ENCODE measurements at regions not wholly inside any gene's neighbourhood (a gene's known extent, or its start where the extent isn't known, plus 50 kb on each side); places are given as distances from the start of the nearest gene placed in this dataset.
"Not testable (repeated sequence)": the region's sequence is repeated elsewhere in the genome, so short reads cannot be mapped to it uniquely, and the experiment has no call there.

- DNase-seq, result no peak
These were observed 242.7 kb upstream of the KRR1 start for GRCh38 chr12:75754141-75754540.

GRCh38 chr12:75751769-75752471 is 240.5 kb upstream of the KRR1 start:
- DNase-seq, result no peak

- DNase-seq, result no peak
These were observed 239.4 kb upstream of the KRR1 start for GRCh38 chr12:75750716-75751306.

DNA sequence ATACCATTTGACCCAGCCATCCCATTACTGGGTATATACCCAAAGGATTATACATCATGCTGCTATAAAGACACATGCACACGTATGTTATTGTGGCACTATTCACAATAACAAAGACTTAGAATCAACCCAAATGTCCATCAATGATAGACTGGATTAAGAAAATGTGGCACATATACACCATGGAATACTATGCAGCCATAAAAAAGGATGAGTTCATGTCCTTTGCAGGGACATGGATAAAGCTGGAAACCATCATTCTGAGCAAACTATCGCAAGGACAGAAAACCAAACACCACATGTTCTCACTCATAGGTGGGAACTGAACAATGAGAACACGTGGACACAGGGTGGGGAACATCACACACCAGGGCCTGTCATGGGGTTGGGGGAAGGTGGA is 237.6 kb upstream of the KRR1 start:
- not testable (repeated sequence) for DNase-seq

DNA sequence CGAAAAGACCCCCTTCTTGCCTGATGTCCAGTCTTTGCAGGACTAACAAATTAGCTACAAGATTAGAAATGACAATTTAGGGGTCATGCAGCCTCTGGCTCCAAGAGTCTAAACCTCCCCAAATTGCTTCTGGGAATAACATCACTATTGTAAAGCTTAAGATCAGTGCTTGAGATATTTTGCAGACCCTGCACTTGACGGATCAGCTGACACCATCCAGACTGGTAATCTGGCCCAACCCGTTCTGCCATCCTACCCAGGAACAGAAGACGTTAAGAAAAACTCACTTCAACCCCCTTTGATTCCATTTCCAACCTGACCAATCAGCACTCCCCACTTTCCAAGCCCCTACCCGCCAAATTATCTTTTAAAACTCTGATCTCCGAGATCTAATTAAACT is 236.7 kb upstream of the KRR1 start:
- no peak for DNase-seq

DNA sequence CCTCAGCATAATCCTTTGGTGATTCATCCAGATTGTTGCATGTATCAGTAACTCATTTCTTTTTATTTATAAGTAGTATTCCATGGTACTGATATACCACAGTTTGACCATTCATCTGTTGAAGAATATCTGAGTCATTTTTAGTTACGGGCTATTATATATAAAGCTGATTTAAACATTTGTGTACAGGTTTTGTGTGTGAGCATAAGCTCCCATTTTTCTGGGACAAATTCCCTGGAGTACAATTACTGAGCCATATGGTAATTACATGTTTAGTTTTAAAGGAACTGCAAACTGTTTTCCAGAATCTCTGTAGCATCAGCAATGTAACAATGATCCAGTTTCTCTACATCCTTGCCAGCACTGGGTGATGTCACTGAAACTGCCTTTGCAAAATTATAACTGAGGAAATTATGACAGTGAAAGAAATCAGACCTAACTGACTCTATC is 236.2 kb upstream of the KRR1 start:
- no peak for DNase-seq

DNA sequence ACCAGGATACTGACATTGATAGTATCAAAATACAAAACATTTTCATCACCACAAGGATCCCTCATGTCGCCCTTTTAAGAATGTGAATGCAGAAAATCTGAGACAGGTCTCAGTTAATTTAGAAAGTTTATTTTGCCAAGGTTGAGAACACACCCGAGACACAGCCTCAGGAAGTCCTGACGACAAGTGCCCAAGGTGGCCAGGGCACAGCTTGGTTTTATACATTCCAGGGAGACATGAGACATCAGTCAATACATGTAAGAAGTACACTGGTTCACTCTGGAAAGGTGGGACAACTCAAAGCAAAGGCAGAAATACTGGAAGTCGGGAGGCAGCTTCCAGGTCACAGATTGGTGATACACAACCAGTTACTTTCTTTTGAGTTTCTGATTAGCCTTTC is 235.2 kb upstream of the KRR1 start:
- no peak for DNase-seq

DNA sequence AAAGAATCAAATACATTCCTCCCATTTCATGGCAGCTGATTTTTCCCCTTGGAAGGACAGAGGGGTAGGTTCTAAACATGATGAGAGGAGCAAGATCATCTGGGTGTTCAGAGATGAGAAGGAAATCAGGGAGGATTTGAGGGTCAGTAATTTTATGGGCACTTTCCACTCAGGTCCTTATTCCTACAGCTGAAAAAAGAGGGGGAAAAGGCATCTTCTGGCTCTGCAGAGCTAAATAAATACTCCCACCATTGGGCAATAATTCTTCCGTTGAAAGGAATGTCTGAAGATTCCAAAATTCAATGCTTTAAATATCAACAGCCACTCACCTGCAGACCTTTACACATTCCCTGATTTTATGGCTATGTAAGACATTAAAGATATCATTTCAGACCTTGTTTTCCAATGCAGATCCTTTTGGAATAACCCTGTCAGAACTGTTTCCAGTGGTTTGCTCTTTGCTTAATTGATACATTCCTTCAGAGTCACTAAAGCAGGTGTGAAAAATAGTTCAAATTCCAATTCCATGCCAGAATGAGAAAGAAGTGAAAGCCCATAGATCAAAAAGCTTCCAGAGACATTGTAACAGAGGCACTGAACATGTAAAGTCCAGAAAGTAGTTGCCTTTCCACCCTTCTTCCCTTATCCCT is 233.3 kb upstream of the KRR1 start:
- DNase-seq, result no peak

- no peak for DNase-seq
These were observed 231.6 kb upstream of the KRR1 start for GRCh38 chr12:75742961-75743360.

DNA sequence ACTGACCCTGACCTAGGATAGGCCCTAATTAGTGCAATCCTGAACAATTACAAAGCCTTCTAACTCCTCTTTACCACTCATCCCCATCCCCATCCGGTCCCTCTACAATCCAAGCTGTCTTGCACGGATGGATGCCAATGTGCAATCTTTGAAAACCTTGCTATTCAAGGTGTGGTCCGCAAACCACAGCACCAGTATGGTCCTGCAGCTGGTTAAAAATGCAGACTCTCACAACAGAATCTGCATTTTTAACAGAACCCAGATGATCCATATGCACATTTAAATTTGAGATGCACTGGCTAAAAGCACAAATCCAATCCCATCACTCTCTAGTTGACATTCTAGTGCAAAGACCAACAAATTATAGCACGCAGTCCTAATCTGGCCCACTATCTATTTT is 230.6 kb upstream of the KRR1 start:
- DNase-seq, result no peak

- DNase-seq, result no peak
These were observed 228.5 kb upstream of the KRR1 start for GRCh38 chr12:75739912-75740311.

DNA sequence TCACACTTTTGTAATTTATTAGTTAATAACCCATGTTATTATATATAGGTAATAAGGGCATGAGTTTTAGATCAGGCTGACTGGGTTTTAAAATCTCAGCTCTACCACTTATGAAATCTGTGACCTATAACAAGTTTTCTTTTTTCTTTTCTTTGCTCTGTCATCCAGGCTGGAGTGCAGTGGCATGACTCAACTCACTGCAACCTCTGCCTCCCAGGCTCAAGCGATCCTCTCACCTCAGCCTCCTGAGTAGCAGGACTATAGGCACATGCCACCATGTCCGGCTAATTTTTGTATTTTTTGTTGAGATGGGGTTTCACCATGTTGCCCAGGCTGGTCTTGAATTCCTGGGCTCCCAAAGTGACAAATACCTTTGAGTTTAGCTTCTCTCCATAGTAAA is 227.7 kb upstream of the KRR1 start:
- not testable (repeated sequence) for DNase-seq

- no peak for DNase-seq
These were observed 227.1 kb upstream of the KRR1 start for GRCh38 chr12:75738486-75738885.

DNA sequence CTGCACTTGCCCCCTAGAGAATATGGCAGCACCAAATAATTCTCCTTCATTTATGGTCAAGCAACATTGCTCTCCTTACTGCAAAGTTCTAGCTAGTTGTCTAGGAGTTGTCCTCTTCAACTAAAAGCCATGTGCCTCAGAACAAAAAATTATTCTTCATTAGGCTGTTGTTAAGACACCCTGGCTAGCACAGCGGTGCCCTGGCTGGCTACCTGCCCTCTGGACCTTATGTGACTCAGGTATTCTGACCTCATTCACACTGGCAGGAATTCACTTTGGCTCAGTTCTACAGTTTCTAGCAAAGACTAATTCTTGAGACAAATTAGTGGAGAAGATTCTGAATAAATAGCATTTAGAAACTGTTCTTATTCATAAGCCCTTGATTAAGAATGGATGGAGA is 224.4 kb upstream of the KRR1 start:
- no peak for DNase-seq

DNA sequence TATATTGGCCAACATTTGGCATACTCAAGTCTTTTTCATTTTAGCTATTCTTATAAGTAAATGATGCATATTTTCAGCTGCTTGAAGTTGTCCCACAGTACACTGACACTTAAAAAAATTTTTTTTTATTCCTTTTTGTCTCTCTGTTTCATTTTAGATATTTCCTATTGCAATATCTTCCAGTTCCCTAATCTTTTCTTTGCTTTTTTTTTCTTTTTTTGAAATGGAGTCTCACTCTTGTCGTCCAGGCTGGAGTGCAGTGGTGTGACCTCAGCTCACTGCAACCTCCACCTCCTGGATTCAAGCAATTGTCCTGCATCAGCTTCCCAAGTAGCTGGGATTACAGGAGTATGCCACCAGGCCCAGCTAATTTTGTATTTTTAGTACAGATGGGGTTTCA is 217.4 kb upstream of the KRR1 start:
- DNase-seq, result no peak

- no peak for DNase-seq
These were observed 216.2 kb upstream of the KRR1 start for GRCh38 chr12:75727577-75727976.

DNA sequence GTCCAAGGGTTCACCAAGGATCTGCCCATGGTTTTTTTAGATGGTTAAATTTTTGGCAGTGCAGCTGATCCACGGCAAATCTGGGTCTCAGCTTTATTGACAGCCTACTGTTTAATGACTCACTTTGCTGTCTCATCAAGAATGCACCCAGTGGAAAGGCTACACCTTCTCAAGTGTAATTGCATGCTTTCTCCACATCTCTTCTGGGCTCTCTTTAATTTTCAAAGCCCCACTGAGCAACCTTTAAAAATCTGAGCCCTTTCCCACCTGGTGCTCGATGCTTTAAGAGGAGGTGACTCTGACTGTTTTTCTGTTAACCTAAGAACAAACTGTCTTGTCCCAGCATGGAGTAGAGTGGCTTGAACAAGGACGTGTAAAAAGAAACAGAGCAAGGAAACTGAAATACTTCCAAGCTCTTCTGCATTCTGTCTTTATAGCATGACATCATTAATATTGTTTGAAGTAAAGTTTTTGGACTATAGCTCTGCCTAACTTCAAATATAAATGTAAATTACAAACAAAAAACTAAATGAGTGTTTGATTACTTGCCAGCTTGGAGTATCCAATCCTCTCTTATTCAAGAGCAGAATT is 214.2 kb upstream of the KRR1 start:
- DNase-seq, result peak; percentile 92

GRCh38 chr12:75724928-75725312 is 213.5 kb upstream of the KRR1 start:
- peak; percentile 76 for DNase-seq

DNA sequence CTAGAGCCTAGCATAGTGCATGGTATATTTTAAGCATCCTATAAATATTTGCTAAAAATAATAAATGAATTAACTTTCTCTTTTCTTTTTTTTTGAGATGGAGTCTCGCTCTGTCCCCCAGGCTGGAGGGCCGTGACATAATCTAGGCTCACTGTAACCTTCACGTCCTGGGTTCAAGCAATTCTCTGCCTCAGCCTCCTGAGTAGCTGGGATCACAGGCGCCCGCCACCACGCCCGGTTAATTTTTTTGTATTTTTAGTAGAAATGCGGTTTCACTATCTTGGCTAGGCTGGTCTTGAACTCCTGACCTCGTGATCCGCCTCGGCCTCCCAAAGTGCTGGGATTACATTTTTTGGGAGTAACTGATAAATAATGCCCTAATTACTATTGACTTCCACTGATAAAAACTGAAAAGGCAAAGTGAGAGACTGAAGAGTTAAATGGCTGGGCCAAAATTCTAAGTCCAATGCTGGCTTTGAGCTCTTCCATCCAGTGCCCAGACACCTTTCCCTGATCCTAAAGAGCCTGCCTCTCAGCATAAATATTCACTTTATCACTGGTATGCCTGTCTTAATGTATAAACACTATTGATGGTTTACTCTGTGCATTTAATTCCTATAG is 213.0 kb upstream of the KRR1 start:
- no peak for DNase-seq

DNA sequence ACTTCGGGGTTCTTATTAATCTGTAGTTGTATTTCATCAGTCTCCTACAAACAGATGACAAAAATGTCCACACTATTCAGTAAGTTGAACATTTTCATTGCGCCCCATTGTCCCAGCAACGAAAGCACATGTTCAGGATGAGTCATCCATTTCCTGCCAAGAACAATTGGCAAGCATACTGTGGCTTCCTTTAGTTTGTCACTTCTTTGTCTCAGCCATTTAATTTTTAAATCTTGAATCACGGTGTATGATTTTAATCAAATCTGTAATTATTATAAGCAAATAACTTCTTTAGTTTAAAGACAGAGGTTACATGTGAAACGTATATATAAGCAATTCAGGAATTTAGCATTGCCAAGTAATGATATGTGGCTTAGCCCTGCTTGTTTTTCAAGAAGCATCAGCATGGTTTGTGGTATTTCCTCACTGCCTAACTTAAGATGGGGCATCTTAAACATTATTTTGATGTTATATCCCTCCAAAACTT is 211.3 kb upstream of the KRR1 start:
- DNase-seq, result no peak

- DNase-seq, result no peak
These were observed 210.4 kb upstream of the KRR1 start for GRCh38 chr12:75721796-75722195.

DNA sequence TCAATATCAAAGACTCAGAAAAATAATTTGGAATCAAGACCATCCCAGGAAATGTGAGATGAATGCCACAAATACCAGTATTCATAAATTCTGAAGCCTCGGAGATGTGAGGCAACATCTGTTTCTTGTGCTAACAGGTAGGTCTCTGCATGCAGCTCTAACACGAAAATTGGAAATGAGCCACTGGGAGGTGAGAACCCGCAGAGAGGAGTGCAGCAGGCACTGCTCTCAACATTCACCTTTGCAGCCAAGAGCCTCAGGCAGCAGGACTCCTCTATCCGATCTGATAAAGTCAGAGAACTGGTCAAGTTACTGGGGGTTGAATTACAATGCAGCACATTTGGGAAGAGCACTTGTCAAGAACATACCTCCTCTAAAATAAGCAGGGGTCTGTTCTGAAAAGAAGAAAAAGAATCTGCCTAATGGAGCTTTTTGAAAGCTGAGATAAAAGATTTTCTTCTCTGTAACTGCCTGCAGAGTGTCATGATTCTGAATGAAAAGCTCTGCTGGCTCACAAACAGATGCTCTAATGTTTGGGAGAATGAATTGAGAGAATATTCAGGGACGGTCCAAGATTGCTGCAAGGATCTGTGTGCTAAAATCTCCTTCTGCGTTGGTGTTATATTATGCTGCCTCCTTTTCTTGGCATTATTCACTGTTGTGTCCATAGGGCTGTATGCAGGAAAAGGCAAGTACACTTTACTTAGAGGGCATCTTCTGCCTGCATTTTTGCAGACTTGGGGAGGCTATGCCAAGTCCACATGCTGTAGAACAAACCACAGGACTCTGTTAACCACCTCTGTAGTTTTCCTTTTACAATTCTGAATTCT is 209.6 kb upstream of the KRR1 start:
- peak; percentile 19 for DNase-seq

DNA sequence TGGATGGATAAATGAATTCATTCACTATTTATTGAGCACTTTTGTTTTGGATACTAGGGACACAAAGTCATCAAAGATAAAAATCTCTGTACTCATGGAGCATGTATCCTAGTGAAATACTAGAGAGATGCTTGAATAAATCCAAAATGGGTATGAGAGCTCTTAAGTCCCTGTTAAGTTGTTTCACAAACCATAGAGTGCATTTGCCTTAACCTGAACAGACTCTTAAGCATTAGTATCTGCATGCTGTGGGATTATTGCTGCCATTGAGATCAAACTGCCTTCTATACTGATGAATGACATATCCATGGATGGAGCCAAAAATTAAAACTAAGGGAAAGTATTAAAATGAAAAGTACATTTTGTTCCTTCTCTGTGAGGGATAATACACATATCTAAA is 206.5 kb upstream of the KRR1 start:
- DNase-seq, result peak; percentile 95
